ENCODE measurements at regions not wholly inside any gene's neighbourhood (a gene's known extent, or its start where the extent isn't known, plus 50 kb on each side); places are given as distances from the start of the nearest gene placed in this dataset.

GRCh38 chr3:43857361-43858293 lies 166.9 kb downstream of the ABHD5 start:
- Mint-ChIP-seq H3K27me3 (ENCODE audit: low read depth, poor library complexity) (peaks cover 30% of the 10 kb centered on the region), H3K9me3 (no peaks in the 10 kb centered on the region), H3K36me3 (ENCODE audit: low read depth) (no peaks in the 10 kb centered on the region), H3K4me3 (no peak overlapping the region), H3K4me1 (peaks cover 12% of the 10 kb centered on the region), H3K27ac (no peak overlapping the region)
- TF ChIP-seq CTCF (IDR thresholded peaks at IDR 0.05): no peak
- DNase-seq: no peak

- Mint-ChIP-seq H3K4me3 (peak overlapping the region; percentile 35), H3K4me1 (peaks cover 12% of the 10 kb centered on the region), H3K27me3 (ENCODE audit: low read depth, poor library complexity) (peaks cover 30% of the 10 kb centered on the region), H3K27ac (no peak overlapping the region), H3K36me3 (ENCODE audit: low read depth) (no peaks in the 10 kb centered on the region), H3K9me3 (no peaks in the 10 kb centered on the region)
- TF ChIP-seq CTCF (IDR thresholded peaks at IDR 0.05): no peak
- no peak for DNase-seq
These were observed 167.6 kb downstream of the ABHD5 start for GRCh38 chr3:43858294-43858701.

GRCh38 chr3:43859766-43860165 lies 169.0 kb downstream of the ABHD5 start:
- Mint-ChIP-seq H3K27me3 (ENCODE audit: low read depth, poor library complexity) (peaks cover 34% of the 10 kb centered on the region), H3K9me3 (no peaks in the 10 kb centered on the region), H3K36me3 (ENCODE audit: low read depth) (no peaks in the 10 kb centered on the region), H3K27ac (no peak overlapping the region), H3K4me3 (no peak overlapping the region), H3K4me1 (peaks cover 12% of the 10 kb centered on the region)
- no peak for DNase-seq
- TF ChIP-seq CTCF (IDR thresholded peaks at IDR 0.05): no peak

GRCh38 chr3:43861635-43862034 lies 170.9 kb downstream of the ABHD5 start:
- Mint-ChIP-seq H3K4me3 (no peak overlapping the region), H3K36me3 (ENCODE audit: low read depth) (no peaks in the 10 kb centered on the region), H3K27ac (no peak overlapping the region), H3K27me3 (ENCODE audit: low read depth, poor library complexity) (peaks cover 33% of the 10 kb centered on the region), H3K9me3 (no peaks in the 10 kb centered on the region), H3K4me1 (peaks cover 12% of the 10 kb centered on the region)
- no peak for DNase-seq
- no peak for TF ChIP-seq CTCF (IDR thresholded peaks at IDR 0.05)

- no peak for DNase-seq
- no peaks in the 10 kb centered on the region for H3K36me3 Mint-ChIP-seq (ENCODE audit: low read depth)
- no peaks in the 10 kb centered on the region for H3K9me3 Mint-ChIP-seq
- H3K4me3 Mint-ChIP-seq: no peak overlapping the region
- H3K4me1 Mint-ChIP-seq: peaks cover 12% of the 10 kb centered on the region
- TF ChIP-seq CTCF (IDR thresholded peaks at IDR 0.05): no peak
- peaks cover 28% of the 10 kb centered on the region for H3K27me3 Mint-ChIP-seq (ENCODE audit: low read depth, poor library complexity)
- H3K27ac Mint-ChIP-seq: no peak overlapping the region
These were observed 171.7 kb downstream of the ABHD5 start for GRCh38 chr3:43862470-43862869.

Measured in nephron progenitor cell (in vitro differentiated cells).